ENCODE measurements at regions not wholly inside any gene's neighbourhood (a gene's known extent, or its start where the extent isn't known, plus 50 kb on each side); places are given as distances from the start of the nearest gene placed in this dataset.
"Not testable (repeated sequence)": the region's sequence is repeated elsewhere in the genome, so short reads cannot be mapped to it uniquely, and the experiment has no call there.

GRCh38 chr15:84395881-84396280, 160.3 kb downstream of the GOLGA6L4 start:
- DNase-seq (ENCODE audit: extremely low spot score) = peak; percentile 87
- WGBS = 74% methylated on average over 6 of the region's 6 CpGs
- intact Hi-C loops (cut with DNase I) = not testable (repeated sequence)

GRCh38 chr15:84397066-84397465, 161.5 kb downstream of the GOLGA6L4 start:
- H3K4me1 ChIP-seq; H3K27ac ChIP-seq (replicated peaks in 1 of 4); H3K4me3 ChIP-seq; H3K27me3 ChIP-seq; H3K9me3 ChIP-seq; intact Hi-C loops (cut with DNase I); H3K36me3 ChIP-seq: not testable (repeated sequence)
- 85% methylated on average over 4 of the region's 18 CpGs for WGBS
- peak; percentile 12 for DNase-seq (ENCODE audit: extremely low spot score)

More at GRCh38 chr15:84395881-84396280, 160.3 kb downstream of the GOLGA6L4 start:
- H3K27ac ChIP-seq (replicated peaks in 1 of 4); H3K36me3 ChIP-seq; H3K4me1 ChIP-seq; H3K4me3 ChIP-seq; H3K27me3 ChIP-seq; H3K9me3 ChIP-seq: not testable (repeated sequence)

- DNase-seq (ENCODE audit: extremely low spot score) = peak; percentile 8
- H3K9me3 ChIP-seq; H3K4me3 ChIP-seq; H3K4me1 ChIP-seq; intact Hi-C loops (cut with DNase I); H3K27me3 ChIP-seq; H3K36me3 ChIP-seq; H3K27ac ChIP-seq (replicated peaks in 1 of 4): not testable (repeated sequence)
- WGBS = 75% methylated on average over 3 of the region's 4 CpGs
These were observed 162.5 kb downstream of the GOLGA6L4 start for GRCh38 chr15:84398087-84398486.

- H3K4me3 ChIP-seq = no peak overlapping the region
- no peaks in the 10 kb centered on the region for H3K9me3 ChIP-seq
- no peak overlapping the region for H3K27ac ChIP-seq (replicated peaks in 1 of 4)
- 77% methylated on average over 14 of the region's 42 CpGs for WGBS
- no peaks in the 10 kb centered on the region for H3K27me3 ChIP-seq
- TF ChIP-seq CTCF (IDR thresholded peaks at IDR 0.05) (no peak), POLR2A (IDR thresholded peaks at IDR 0.05; ENCODE audit: low read depth) (no peak), POLR2AphosphoS5 (IDR thresholded peaks at IDR 0.05) (no peak), EP300 (IDR thresholded peaks at IDR 0.05) (no peak)
- intact Hi-C loops (cut with DNase I) = no loop called here
- H3K36me3 ChIP-seq = peaks cover 0 to 11% (median 3%) of the 10 kb centered on the region in 4 donors
- no peaks in the 10 kb centered on the region for H3K4me1 ChIP-seq
- DNase-seq (ENCODE audit: extremely low spot score) = peak; percentile 84
These were observed 163.5 kb downstream of the GOLGA6L4 start for GRCh38 chr15:84398763-84399701.

GRCh38 chr15:84400017-84400740, 164.6 kb downstream of the GOLGA6L4 start:
- DNase-seq (ENCODE audit: extremely low spot score) = peak; percentile 53
- no peaks in the 10 kb centered on the region for H3K9me3 ChIP-seq
- no peak overlapping the region for H3K27ac ChIP-seq (replicated peaks in 1 of 4)
- intact Hi-C loops (cut with DNase I) = no loop called here
- peaks cover 0 to 11% (median 3%) of the 10 kb centered on the region in 4 donors for H3K36me3 ChIP-seq
- no peaks in the 10 kb centered on the region for H3K27me3 ChIP-seq
- no peak for TF ChIP-seq POLR2AphosphoS5 (IDR thresholded peaks at IDR 0.05)
- TF ChIP-seq POLR2A (IDR thresholded peaks at IDR 0.05; ENCODE audit: low read depth) = no peak
- no peak for TF ChIP-seq EP300 (IDR thresholded peaks at IDR 0.05)
- no peak for TF ChIP-seq CTCF (IDR thresholded peaks at IDR 0.05)
- H3K4me3 ChIP-seq = no peak overlapping the region
- 96% methylated on average over 4 of the region's 13 CpGs for WGBS
- no peaks in the 10 kb centered on the region for H3K4me1 ChIP-seq

GRCh38 chr15:84400820-84401219, 165.2 kb downstream of the GOLGA6L4 start:
- intact Hi-C loops (cut with DNase I) = no loop called here
- DNase-seq (ENCODE audit: extremely low spot score) = peak; percentile 62
- TF ChIP-seq EP300 (IDR thresholded peaks at IDR 0.05) (no peak), POLR2AphosphoS5 (IDR thresholded peaks at IDR 0.05) (no peak), POLR2A (IDR thresholded peaks at IDR 0.05; ENCODE audit: low read depth) (no peak), CTCF (IDR thresholded peaks at IDR 0.05) (no peak)

GRCh38 chr15:84401461-84401860, 165.9 kb downstream of the GOLGA6L4 start:
- H3K27ac ChIP-seq (replicated peaks in 1 of 4); H3K4me3 ChIP-seq; H3K4me1 ChIP-seq; H3K9me3 ChIP-seq; H3K27me3 ChIP-seq; intact Hi-C loops (cut with DNase I): not testable (repeated sequence)
- peaks cover 0 to 11% (median 3%) of the 10 kb centered on the region in 4 donors for H3K36me3 ChIP-seq
- DNase-seq (ENCODE audit: extremely low spot score) = peak; percentile 60
- no CpG with 5 or more reads among the region's 5 CpGs for WGBS

More at GRCh38 chr15:84400820-84401219, 165.2 kb downstream of the GOLGA6L4 start:
- WGBS = 67% methylated on average over 5 of the region's 5 CpGs
- Histone ChIP-seq H3K9me3 (no peaks in the 10 kb centered on the region), H3K4me1 (no peaks in the 10 kb centered on the region), H3K27ac (replicated peaks in 1 of 4) (no peak overlapping the region), H3K36me3 (peaks cover 0 to 11% (median 3%) of the 10 kb centered on the region in 4 donors), H3K4me3 (no peak overlapping the region), H3K27me3 (no peaks in the 10 kb centered on the region)

GRCh38 chr15:84401891-84402840, 166.6 kb downstream of the GOLGA6L4 start:
- H3K27ac ChIP-seq (replicated peaks in 1 of 4); H3K27me3 ChIP-seq; H3K4me1 ChIP-seq; intact Hi-C loops (cut with DNase I); H3K4me3 ChIP-seq; H3K9me3 ChIP-seq: not testable (repeated sequence)
- WGBS = 93% methylated on average over 10 of the region's 14 CpGs
- peak; percentile 70 for DNase-seq (ENCODE audit: extremely low spot score)
- peaks cover 0 to 11% (median 3%) of the 10 kb centered on the region in 4 donors for H3K36me3 ChIP-seq
